SK-N-SH treated with all-trans-retinoic acid at 6 μM for 48 hours (cell line): ENCODE measurements at regions not wholly inside any gene's neighbourhood (a gene's known extent, or its start where the extent isn't known, plus 50 kb on each side); places are given as distances from the start of the nearest gene placed in this dataset.
A peak's percentile ranks its signal among the peaks of the same experiment; 100 is the strongest.

Source experiments
- ATAC-seq: fragments of 200-7000 bp; cut with Tn5 transposase; 3 replicates; pipeline ENCODE4 v1.9.1; 2020; ENCODE audit warnings: mild to moderate bottlenecking, moderate library complexity
- ARNTL ChIP-seq: fragments of 450-650 bp; formaldehyde crosslinking; IDR thresholded peaks from 2 replicates; pipeline ENCODE4 v1.5.0; 2020; ENCODE audit warnings: low read depth, mild to moderate bottlenecking, moderate library complexity, borderline replicate concordance
- BACH2 ChIP-seq: fragments of 250-450 bp; sonication (Bioruptor Pico); IDR thresholded peaks from 2 replicates; pipeline ENCODE4 v1.9.0; 2021; ENCODE audit warnings: mild to moderate bottlenecking, borderline replicate concordance
- CSDC2 ChIP-seq: fragments of 250-450 bp; sonication (Bioruptor Pico); IDR thresholded peaks from 2 replicates; pipeline ENCODE4 v1.5.0; 2020; ENCODE audit warnings: mild to moderate bottlenecking, moderate library complexity
- ESRRG ChIP-seq: fragments of 250-450 bp; sonication (Bioruptor Pico); IDR thresholded peaks from 2 replicates; pipeline ENCODE4 v1.6.1; 2021; ENCODE audit warnings: mild to moderate bottlenecking
- GLIS3 ChIP-seq: fragments of 250-450 bp; sonication (Bioruptor Pico); IDR thresholded peaks from 2 replicates; pipeline ENCODE4 v1.5.0; 2020; ENCODE audit warnings: mild to moderate bottlenecking, moderate library complexity
- ISL1 ChIP-seq: fragments of 250-450 bp; sonication (Bioruptor Pico); IDR thresholded peaks from 2 replicates; pipeline ENCODE4 v2.1.2; 2022; ENCODE audit warnings: mild to moderate bottlenecking, moderate library complexity
- OSR1 ChIP-seq: fragments of 250-450 bp; sonication (Bioruptor Pico); IDR thresholded peaks from 2 replicates; pipeline ENCODE4 v1.8.0; 2022; ENCODE audit warnings: moderate library complexity, mild to moderate bottlenecking, inconsistent platforms
- PPARA ChIP-seq: fragments of 250-450 bp; sonication (Bioruptor Pico); IDR thresholded peaks from 2 replicates; pipeline ENCODE4 v1.5.0; 2020; ENCODE audit warnings: mild to moderate bottlenecking, borderline replicate concordance
- RARB ChIP-seq: fragments of 250-450 bp; sonication (Bioruptor Pico); IDR thresholded peaks from 2 replicates; pipeline ENCODE4 v1.8.0; 2021; ENCODE audit warnings: mild to moderate bottlenecking, moderate library complexity
- SNAI2 ChIP-seq: fragments of 250-450 bp; sonication (Bioruptor Pico); IDR thresholded peaks from 2 replicates; pipeline ENCODE4 v1.5.0; 2020; ENCODE audit warnings: mild to moderate bottlenecking, moderate library complexity
- TCF4 ChIP-seq: fragments of 250-450 bp; sonication (Bioruptor Pico); IDR thresholded peaks from 2 replicates; pipeline ENCODE4 v1.8.0; 2021; ENCODE audit warnings: mild to moderate bottlenecking, moderate library complexity, borderline replicate concordance
- TOX ChIP-seq: fragments of 250-450 bp; sonication (Bioruptor Pico); IDR thresholded peaks from 2 replicates; pipeline ENCODE4 v1.8.0; 2021; ENCODE audit warnings: mild to moderate bottlenecking, moderate library complexity, borderline replicate concordance
- ZFP3 ChIP-seq: fragments of 250-450 bp; sonication (Bioruptor Pico); IDR thresholded peaks from 2 replicates; pipeline ENCODE4 v1.5.0; 2020; ENCODE audit warnings: mild to moderate bottlenecking, moderate library complexity
- ZFP30 ChIP-seq: fragments of 450-650 bp; formaldehyde crosslinking; IDR thresholded peaks from 2 replicates; pipeline ENCODE4 v1.5.0; 2022; ENCODE audit warnings: mild to moderate bottlenecking, moderate library complexity
- ZNF565 ChIP-seq: fragments of 450-650 bp; formaldehyde crosslinking; conservative IDR thresholded peaks from 2 replicates; pipeline ENCODE4 v1.5.0; 2020; ENCODE audit warnings: low read depth, mild to moderate bottlenecking, moderate library complexity
- ZNF70 ChIP-seq: fragments of 450-650 bp; formaldehyde crosslinking; IDR thresholded peaks from 2 replicates; pipeline ENCODE4 v1.5.0; 2020; ENCODE audit warnings: mild to moderate bottlenecking, moderate library complexity
- ZNF8 ChIP-seq: fragments of 450-650 bp; formaldehyde crosslinking; IDR thresholded peaks from 2 replicates; pipeline ENCODE4 v1.5.0; 2020; ENCODE audit warnings: mild to moderate bottlenecking, moderate library complexity
- TF ChIP-seq, protein P1 (sequence below): fragments of 250-450 bp; sonication (Bioruptor Pico); IDR thresholded peaks from 2 replicates; pipeline ENCODE4 v1.8.0; 2021; ENCODE audit warnings: low read depth, mild to moderate bottlenecking, moderate library complexity, borderline replicate concordance
- TF ChIP-seq, protein P2 (sequence below): fragments of 250-450 bp; sonication (Bioruptor Pico); IDR thresholded peaks from 2 replicates; pipeline ENCODE4 v1.5.0; 2020; ENCODE audit warnings: mild to moderate bottlenecking, moderate library complexity
- TF ChIP-seq, protein P3 (sequence below): fragments of 250-450 bp; sonication (Bioruptor Pico); IDR thresholded peaks from 2 replicates; pipeline ENCODE4 v1.5.1; 2021; ENCODE audit warnings: mild to moderate bottlenecking, moderate library complexity
- TF ChIP-seq, protein P4 (sequence below): fragments of 250-450 bp; sonication (Bioruptor Pico); IDR thresholded peaks from 2 replicates; pipeline ENCODE4 v1.8.0; 2020; ENCODE audit warnings: mild to moderate bottlenecking, moderate library complexity, borderline replicate concordance
- TF ChIP-seq, protein P5 (sequence below): fragments of 250-450 bp; sonication (Bioruptor Pico); IDR thresholded peaks from 2 replicates; pipeline ENCODE4 v1.5.1; 2020; ENCODE audit warnings: low read depth, mild to moderate bottlenecking, moderate library complexity

DNA sequence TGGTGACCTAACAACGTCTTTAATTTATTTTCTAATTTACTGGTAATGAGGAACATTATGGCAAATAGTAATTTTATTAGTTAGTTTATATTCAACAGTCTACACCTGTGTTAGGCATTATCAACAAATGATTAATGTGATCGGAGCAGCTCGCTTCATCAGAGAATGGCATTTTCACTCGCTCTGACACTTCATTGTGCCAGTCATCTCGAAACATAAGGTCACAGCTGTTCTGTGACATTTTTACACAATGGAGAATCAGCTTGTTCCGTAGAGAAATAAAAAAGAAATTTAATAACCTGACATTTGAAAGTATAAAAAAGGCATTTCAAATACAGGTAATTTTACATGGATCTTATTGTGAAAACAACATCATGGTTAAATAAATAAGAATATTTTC lies 858.4 kb downstream of the SLITRK6 start:
- TF ChIP-seq, protein P1, sequence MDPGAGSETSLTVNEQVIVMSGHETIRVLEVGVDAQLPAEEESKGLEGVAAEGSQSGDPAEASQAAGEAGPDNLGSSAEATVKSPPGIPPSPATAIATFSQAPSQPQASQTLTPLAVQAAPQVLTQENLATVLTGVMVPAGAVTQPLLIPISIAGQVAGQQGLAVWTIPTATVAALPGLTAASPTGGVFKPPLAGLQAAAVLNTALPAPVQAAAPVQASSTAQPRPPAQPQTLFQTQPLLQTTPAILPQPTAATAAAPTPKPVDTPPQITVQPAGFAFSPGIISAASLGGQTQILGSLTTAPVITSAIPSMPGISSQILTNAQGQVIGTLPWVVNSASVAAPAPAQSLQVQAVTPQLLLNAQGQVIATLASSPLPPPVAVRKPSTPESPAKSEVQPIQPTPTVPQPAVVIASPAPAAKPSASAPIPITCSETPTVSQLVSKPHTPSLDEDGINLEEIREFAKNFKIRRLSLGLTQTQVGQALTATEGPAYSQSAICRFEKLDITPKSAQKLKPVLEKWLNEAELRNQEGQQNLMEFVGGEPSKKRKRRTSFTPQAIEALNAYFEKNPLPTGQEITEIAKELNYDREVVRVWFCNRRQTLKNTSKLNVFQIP (CRISPR knock-in tag) = no peak
- TF ChIP-seq, protein P2, sequence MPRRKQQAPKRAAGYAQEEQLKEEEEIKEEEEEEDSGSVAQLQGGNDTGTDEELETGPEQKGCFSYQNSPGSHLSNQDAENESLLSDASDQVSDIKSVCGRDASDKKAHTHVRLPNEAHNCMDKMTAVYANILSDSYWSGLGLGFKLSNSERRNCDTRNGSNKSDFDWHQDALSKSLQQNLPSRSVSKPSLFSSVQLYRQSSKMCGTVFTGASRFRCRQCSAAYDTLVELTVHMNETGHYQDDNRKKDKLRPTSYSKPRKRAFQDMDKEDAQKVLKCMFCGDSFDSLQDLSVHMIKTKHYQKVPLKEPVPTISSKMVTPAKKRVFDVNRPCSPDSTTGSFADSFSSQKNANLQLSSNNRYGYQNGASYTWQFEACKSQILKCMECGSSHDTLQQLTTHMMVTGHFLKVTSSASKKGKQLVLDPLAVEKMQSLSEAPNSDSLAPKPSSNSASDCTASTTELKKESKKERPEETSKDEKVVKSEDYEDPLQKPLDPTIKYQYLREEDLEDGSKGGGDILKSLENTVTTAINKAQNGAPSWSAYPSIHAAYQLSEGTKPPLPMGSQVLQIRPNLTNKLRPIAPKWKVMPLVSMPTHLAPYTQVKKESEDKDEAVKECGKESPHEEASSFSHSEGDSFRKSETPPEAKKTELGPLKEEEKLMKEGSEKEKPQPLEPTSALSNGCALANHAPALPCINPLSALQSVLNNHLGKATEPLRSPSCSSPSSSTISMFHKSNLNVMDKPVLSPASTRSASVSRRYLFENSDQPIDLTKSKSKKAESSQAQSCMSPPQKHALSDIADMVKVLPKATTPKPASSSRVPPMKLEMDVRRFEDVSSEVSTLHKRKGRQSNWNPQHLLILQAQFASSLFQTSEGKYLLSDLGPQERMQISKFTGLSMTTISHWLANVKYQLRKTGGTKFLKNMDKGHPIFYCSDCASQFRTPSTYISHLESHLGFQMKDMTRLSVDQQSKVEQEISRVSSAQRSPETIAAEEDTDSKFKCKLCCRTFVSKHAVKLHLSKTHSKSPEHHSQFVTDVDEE (CRISPR knock-in tag) = no peak
- TF ChIP-seq GLIS3 (CRISPR knock-in tag) (no peak), ZNF565 (CRISPR knock-in tag) (no peak), TCF4 (CRISPR knock-in tag) (no peak), ARNTL (CRISPR knock-in tag) (no peak), ZFP30 (no peak), ZFP3 (CRISPR knock-in tag) (no peak), CSDC2 (CRISPR knock-in tag) (no peak), PPARA (CRISPR knock-in tag) (no peak), SNAI2 (CRISPR knock-in tag) (no peak), ISL1 (CRISPR knock-in tag) (no peak), ESRRG (CRISPR knock-in tag) (no peak), OSR1 (no peak), ZNF70 (CRISPR knock-in tag) (no peak)
- TF ChIP-seq, protein P3, sequence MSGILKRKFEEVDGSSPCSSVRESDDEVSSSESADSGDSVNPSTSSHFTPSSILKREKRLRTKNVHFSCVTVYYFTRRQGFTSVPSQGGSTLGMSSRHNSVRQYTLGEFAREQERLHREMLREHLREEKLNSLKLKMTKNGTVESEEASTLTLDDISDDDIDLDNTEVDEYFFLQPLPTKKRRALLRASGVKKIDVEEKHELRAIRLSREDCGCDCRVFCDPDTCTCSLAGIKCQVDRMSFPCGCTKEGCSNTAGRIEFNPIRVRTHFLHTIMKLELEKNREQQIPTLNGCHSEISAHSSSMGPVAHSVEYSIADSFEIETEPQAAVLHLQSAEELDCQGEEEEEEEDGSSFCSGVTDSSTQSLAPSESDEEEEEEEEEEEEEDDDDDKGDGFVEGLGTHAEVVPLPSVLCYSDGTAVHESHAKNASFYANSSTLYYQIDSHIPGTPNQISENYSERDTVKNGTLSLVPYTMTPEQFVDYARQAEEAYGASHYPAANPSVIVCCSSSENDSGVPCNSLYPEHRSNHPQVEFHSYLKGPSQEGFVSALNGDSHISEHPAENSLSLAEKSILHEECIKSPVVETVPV = no peak
- TF ChIP-seq, protein P4, sequence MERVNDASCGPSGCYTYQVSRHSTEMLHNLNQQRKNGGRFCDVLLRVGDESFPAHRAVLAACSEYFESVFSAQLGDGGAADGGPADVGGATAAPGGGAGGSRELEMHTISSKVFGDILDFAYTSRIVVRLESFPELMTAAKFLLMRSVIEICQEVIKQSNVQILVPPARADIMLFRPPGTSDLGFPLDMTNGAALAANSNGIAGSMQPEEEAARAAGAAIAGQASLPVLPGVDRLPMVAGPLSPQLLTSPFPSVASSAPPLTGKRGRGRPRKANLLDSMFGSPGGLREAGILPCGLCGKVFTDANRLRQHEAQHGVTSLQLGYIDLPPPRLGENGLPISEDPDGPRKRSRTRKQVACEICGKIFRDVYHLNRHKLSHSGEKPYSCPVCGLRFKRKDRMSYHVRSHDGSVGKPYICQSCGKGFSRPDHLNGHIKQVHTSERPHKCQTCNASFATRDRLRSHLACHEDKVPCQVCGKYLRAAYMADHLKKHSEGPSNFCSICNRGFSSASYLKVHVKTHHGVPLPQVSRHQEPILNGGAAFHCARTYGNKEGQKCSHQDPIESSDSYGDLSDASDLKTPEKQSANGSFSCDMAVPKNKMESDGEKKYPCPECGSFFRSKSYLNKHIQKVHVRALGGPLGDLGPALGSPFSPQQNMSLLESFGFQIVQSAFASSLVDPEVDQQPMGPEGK = no peak
- ATAC-seq = no peak

DNA sequence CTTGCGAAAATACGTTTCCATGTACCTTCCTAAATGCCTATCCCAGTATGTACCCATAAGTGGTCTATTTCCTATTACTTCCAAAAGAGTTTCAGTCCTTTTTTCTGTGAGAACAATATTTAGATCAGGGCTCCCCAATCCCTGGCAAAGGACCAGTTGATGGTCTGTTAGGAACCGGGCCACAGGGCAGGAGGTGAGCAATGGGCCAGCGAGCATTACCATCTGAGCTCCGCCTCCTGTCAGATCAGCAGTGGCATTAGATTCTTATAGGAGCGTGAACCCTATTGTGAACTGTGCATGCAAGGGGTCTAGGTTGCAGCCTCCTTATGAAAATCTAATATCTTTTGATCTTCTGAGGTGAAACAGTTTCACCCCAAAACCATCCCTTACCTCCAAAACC lies 859.1 kb downstream of the SLITRK6 start:
- ATAC-seq = no peak
- TF ChIP-seq BACH2 (CRISPR knock-in tag) = no peak

DNA sequence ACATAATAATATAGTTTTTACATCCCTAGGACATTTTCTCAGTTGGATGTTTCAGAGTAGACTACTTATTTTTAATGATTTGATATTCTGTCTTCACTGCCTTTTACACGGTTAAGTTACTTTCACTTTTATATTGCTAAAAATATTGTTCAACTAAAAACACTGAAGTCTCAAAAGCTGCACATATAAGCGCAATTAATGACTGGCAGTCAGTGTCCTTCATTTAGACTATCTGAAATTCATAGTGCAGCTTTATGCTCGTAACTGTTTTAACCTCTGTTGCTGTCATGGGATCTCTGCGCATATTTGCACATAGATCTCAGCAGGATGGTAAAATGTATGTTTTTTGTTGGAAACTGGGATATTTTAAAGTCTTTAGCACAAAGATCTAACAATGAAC lies 864.3 kb downstream of the SLITRK6 start:
- ATAC-seq = peak; percentile 44; the same call in 1 of the 3 replicates
- TF ChIP-seq ZFP3 (CRISPR knock-in tag) = no peak
- TF ChIP-seq ESRRG (CRISPR knock-in tag) = no peak
- no peak for TF ChIP-seq SNAI2 (CRISPR knock-in tag)
- TF ChIP-seq GLIS3 (CRISPR knock-in tag) = no peak
- TF ChIP-seq, protein P2 (CRISPR knock-in tag) = no peak
- TF ChIP-seq ZFP30 = no peak
- TF ChIP-seq RARB (CRISPR knock-in tag) = no peak
- TF ChIP-seq ZNF8 (CRISPR knock-in tag) = no peak
- no peak for TF ChIP-seq TCF4 (CRISPR knock-in tag)
- TF ChIP-seq, protein P5, sequence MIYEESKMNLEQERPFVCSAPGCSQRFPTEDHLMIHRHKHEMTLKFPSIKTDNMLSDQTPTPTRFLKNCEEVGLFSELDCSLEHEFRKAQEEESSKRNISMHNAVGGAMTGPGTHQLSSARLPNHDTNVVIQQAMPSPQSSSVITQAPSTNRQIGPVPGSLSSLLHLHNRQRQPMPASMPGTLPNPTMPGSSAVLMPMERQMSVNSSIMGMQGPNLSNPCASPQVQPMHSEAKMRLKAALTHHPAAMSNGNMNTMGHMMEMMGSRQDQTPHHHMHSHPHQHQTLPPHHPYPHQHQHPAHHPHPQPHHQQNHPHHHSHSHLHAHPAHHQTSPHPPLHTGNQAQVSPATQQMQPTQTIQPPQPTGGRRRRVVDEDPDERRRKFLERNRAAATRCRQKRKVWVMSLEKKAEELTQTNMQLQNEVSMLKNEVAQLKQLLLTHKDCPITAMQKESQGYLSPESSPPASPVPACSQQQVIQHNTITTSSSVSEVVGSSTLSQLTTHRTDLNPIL (CRISPR knock-in tag) = no peak
- TF ChIP-seq ZNF70 (CRISPR knock-in tag) = no peak
- TF ChIP-seq TOX (CRISPR knock-in tag) = no peak
- TF ChIP-seq BACH2 (CRISPR knock-in tag) = no peak
